ENCODE measurements at regions not wholly inside any gene's neighbourhood (a gene's known extent, or its start where the extent isn't known, plus 50 kb on each side); places are given as distances from the start of the nearest gene placed in this dataset.

DNA sequence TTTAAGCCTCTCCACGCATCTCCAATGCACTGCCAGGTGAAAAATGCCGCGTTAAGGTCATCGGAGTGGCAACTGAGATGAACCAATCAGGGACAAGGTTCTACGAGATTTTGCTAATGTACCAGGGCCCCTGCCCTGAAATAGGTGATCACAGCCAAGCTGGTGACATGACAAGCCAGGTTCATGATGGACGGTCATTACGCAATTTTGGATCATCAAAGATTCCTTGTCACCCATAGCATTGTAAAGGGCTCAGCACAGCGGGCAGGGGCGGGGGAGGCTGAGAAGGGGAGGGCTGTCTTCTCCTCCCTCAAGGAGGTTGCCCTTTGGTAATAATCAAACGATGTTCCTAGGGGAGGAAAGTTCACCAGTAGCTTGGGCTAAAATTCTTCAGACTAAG is 475.5 kb downstream of the NPHP4 start:
- no peak overlapping the region for H3K4me2 ChIP-seq
- no peaks in the 10 kb centered on the region for H3K27me3 ChIP-seq
- Mint-ChIP-seq H3K36me3 (no peaks in the 10 kb centered on the region), H3K4me3 (no peak overlapping the region), H3K9me3 (peaks cover 7% of the 10 kb centered on the region), H3K27me3 (ENCODE audit: insufficient read depth, low read depth) (peaks cover 4% of the 10 kb centered on the region), H3K4me1 (peaks cover 4% of the 10 kb centered on the region), H3K27ac (no peak overlapping the region)
- no peaks in the 10 kb centered on the region for H3F3A ChIP-seq (ENCODE audit: low read depth)
- H3K27ac ChIP-seq = no peak overlapping the region
- no peaks in the 10 kb centered on the region for H3K4me1 ChIP-seq
- no peak overlapping the region for H3K9ac ChIP-seq
- H3K4me3 ChIP-seq = no peak overlapping the region
- no peaks in the 10 kb centered on the region for H3K79me2 ChIP-seq (ENCODE audit: low read depth)
- no peaks in the 10 kb centered on the region for H3K9me3 ChIP-seq (ENCODE audit: low read depth)
- no peak for DNase-seq (ENCODE audit: low spot score)
- H3K36me3 ChIP-seq = no peaks in the 10 kb centered on the region
- no peaks in the 10 kb centered on the region for H4K20me1 ChIP-seq (ENCODE audit: low read depth)
- TF ChIP-seq EZH2 (IDR thresholded peaks at IDR 0.05) = no peak
- no peak for TF ChIP-seq EZH2phosphoT487 (IDR thresholded peaks at IDR 0.05)
- TF ChIP-seq, protein P1, sequence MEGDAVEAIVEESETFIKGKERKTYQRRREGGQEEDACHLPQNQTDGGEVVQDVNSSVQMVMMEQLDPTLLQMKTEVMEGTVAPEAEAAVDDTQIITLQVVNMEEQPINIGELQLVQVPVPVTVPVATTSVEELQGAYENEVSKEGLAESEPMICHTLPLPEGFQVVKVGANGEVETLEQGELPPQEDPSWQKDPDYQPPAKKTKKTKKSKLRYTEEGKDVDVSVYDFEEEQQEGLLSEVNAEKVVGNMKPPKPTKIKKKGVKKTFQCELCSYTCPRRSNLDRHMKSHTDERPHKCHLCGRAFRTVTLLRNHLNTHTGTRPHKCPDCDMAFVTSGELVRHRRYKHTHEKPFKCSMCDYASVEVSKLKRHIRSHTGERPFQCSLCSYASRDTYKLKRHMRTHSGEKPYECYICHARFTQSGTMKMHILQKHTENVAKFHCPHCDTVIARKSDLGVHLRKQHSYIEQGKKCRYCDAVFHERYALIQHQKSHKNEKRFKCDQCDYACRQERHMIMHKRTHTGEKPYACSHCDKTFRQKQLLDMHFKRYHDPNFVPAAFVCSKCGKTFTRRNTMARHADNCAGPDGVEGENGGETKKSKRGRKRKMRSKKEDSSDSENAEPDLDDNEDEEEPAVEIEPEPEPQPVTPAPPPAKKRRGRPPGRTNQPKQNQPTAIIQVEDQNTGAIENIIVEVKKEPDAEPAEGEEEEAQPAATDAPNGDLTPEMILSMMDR (IDR thresholded peaks at IDR 0.05) = no peak
- H2AFZ ChIP-seq (replicated peaks) = no peak overlapping the region

GRCh38 chr1:5515501-5515900 is 476.7 kb downstream of the NPHP4 start:
- Histone ChIP-seq H2AFZ (replicated peaks) (no peak overlapping the region), H3F3A (ENCODE audit: low read depth) (no peaks in the 10 kb centered on the region), H3K27me3 (peaks cover under 1% of the 10 kb centered on the region), H3K27ac (no peak overlapping the region), H3K79me2 (ENCODE audit: low read depth) (no peaks in the 10 kb centered on the region), H3K9me3 (ENCODE audit: low read depth) (no peaks in the 10 kb centered on the region), H4K20me1 (ENCODE audit: low read depth) (no peaks in the 10 kb centered on the region), H3K4me1 (no peaks in the 10 kb centered on the region), H3K9ac (no peak overlapping the region), H3K4me3 (no peak overlapping the region), H3K4me2 (no peak overlapping the region), H3K36me3 (no peaks in the 10 kb centered on the region)
- Mint-ChIP-seq H3K36me3 (no peaks in the 10 kb centered on the region), H3K9me3 (peaks cover 7% of the 10 kb centered on the region), H3K27ac (no peak overlapping the region), H3K27me3 (ENCODE audit: insufficient read depth, low read depth) (peaks cover 6% of the 10 kb centered on the region), H3K4me3 (no peak overlapping the region), H3K4me1 (peaks cover 10% of the 10 kb centered on the region)
- TF ChIP-seq, protein P1 (IDR thresholded peaks at IDR 0.05) = no peak
- no peak for TF ChIP-seq EZH2phosphoT487 (IDR thresholded peaks at IDR 0.05)
- no peak for TF ChIP-seq EZH2 (IDR thresholded peaks at IDR 0.05)
- no peak for DNase-seq (ENCODE audit: low spot score)

GRCh38 chr1:5514527-5515183 is 477.6 kb downstream of the NPHP4 start:
- no peak overlapping the region for H3K4me3 Mint-ChIP-seq
- H3K9me3 ChIP-seq (ENCODE audit: low read depth) = no peaks in the 10 kb centered on the region
- H3K27me3 ChIP-seq = peaks cover 5% of the 10 kb centered on the region
- no peaks in the 10 kb centered on the region for H3K4me1 ChIP-seq
- H2AFZ ChIP-seq (replicated peaks) = no peak overlapping the region
- no peak overlapping the region for H3K4me3 ChIP-seq
- H3K27me3 Mint-ChIP-seq (ENCODE audit: insufficient read depth, low read depth) = peaks cover 11% of the 10 kb centered on the region
- H3K36me3 Mint-ChIP-seq = no peaks in the 10 kb centered on the region
- no peaks in the 10 kb centered on the region for H3F3A ChIP-seq (ENCODE audit: low read depth)
- H3K4me2 ChIP-seq = no peak overlapping the region
- H3K4me1 Mint-ChIP-seq = peaks cover 15% of the 10 kb centered on the region
- TF ChIP-seq EZH2phosphoT487 (IDR thresholded peaks at IDR 0.05) = no peak
- TF ChIP-seq, protein P1 (IDR thresholded peaks at IDR 0.05) = peak; percentile 100
- no peak for TF ChIP-seq EZH2 (IDR thresholded peaks at IDR 0.05)
- no peaks in the 10 kb centered on the region for H3K36me3 ChIP-seq
- no peak overlapping the region for H3K27ac ChIP-seq
- no peak overlapping the region for H3K9ac ChIP-seq
- H3K27ac Mint-ChIP-seq = no peak overlapping the region
- H3K79me2 ChIP-seq (ENCODE audit: low read depth) = no peaks in the 10 kb centered on the region
- no peaks in the 10 kb centered on the region for H4K20me1 ChIP-seq (ENCODE audit: low read depth)
- DNase-seq (ENCODE audit: low spot score) = peak; percentile 78
- H3K9me3 Mint-ChIP-seq = peaks cover 7% of the 10 kb centered on the region

All from neural progenitor cell (in vitro differentiated cells).